CD4-positive, alpha-beta T cell treated with Interleukin-15 for 1 hour (primary cell): ENCODE measurements at regions not wholly inside any gene's neighbourhood (a gene's known extent, or its start where the extent isn't known, plus 50 kb on each side); places are given as distances from the start of the nearest gene placed in this dataset.

ENCODE experiments used
- DNase-seq: peaks from one replicate; pipeline ENCODE4 v3.0.0-alpha.2; 2020

DNA sequence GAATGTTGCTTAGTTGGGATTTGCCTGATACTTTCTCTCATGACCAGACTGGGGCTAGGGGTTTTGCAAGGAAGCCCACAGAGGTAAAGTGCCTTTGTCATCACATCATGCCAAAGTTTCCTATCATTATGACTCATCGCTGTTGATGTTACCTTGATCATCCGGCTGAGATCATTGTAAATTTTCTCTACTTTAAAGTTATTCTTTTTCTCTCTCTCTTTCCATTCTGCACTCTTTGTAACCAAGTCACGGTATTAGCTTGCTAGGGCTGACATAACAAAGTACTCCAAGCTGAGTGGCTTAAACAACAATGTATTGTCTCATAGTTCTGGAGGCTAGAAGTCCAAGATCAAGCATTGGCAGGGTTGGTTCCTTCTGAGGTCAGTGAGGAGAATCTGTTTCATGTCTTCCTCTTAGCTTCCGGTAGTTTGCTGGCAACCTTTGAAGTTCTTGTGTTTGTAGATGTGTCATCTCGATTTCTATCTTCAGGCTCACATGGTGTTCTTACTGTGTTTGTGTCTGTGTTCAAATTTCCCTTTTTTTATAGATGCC lies 113.0 kb downstream of the DTHD1 start:
- DNase-seq = peak; percentile 17

DNA sequence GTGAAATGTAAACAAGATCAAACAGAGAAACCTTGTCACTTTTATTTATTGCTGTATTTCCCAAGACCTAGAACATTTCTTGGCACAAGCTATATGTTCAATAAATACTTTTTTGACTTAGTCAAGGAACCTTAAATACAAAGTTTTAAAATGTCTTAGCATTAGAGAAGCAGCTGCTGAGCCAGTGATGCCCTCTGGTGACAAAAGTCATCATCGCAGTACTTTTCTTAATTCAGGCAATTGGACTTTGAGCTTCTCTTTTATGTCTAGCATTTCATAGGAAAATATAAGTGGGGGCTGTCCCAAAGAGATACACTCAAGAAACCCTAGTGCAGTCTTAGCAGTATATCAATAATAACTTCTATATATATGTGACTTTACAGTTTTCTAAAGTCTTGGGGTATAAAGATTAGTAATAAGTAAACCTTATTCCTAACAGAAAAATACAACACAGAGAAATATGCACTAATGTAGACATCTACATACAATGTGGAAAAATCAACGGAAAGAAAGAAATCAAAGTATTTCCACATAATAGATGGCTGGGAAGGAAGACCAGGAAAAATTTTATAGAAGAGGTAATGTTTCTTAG lies 118.4 kb downstream of the DTHD1 start:
- peak; percentile 39 for DNase-seq

DNA sequence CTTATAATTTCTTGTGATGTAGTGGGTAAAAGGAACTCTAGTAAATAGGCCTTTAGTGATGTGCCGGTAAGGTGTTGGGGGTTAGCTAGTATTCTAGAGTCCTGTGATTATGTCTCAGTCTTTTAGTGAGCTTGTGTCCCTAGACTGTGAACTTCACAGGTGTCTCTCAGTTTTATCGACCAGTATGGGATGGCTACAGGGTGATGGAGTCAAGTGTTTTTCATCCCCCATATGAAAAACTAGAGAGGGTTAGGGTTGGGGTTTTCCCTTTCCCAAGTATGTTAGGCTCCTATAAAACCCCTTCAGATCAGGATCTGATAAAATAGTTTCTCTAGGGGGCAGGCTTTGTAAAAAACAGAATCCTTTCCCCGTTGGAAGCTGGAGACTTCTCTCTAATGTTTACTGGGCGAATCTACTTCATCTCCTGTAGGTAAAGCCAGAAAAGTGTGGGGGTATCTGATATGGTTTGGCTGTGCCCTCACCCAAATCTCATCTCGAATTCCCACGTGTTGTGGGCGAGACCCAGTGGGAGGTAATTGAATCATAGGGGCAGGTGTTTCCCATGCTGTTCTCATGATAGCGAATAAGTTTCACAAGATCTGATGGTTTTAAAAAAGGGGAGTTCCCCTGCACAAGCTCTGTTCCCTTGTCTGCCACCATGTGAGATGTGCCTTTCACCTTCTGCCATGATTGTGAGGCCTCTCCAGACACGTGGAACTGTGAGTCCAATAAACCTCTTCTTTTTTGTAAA lies 120.8 kb downstream of the DTHD1 start:
- DNase-seq = no peak

DNA sequence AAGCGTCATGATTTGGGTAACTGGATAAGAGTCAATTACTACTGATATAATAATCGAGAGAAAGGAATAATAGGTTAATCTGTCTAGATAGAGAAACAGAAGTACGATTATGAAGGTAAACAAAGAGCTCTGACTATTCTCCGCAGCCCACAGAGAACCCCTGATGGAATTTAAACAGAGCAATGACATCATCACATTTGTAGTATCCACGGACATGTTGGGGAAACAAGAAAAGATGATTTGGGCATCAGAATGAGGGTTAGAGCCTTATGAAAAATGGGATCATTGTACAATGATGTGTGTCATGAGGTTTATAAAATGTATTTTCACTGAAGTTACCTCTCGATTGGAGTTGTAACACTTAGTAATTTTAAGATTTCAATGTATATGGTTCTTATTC lies 129.9 kb downstream of the DTHD1 start:
- no peak for DNase-seq

DNA sequence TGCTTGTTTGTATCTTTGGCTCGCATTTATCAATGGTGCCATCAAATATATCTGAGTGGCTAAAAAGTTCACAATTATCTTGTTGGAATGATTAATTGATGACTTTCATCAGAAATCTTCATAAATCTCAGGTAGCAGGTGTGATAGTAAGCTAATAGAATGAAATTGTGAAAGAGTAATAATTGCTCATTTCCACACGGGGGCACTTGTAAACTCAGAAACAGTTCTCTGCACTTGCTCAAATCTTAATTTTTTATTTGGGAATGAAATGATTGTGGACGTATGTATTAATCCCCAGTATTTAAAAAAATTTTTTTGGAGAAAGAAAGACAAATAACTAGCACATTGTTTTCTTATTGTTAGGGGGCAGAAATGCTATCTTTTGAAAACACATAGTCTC lies 132.8 kb downstream of the DTHD1 start:
- DNase-seq = no peak

DNA sequence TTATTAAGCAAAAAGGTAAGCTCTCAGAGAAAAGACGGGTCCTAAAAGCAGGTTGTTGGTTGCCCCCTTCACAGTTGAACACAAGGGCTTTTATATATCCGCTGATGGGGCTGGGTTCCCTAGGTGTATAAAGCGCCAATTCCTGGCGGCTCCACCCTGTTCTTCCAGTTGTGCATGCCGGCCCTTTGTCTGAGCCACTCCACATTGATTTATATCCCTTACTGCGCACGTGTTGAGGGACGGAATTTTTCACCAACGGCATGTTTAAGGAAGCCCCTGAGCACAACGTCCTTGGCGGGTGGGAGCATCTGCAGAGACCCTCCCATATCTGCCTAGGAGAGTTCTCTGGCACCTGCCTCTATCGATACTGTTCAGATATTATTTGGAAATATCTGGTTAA lies 135.7 kb downstream of the DTHD1 start:
- no peak for DNase-seq

DNA sequence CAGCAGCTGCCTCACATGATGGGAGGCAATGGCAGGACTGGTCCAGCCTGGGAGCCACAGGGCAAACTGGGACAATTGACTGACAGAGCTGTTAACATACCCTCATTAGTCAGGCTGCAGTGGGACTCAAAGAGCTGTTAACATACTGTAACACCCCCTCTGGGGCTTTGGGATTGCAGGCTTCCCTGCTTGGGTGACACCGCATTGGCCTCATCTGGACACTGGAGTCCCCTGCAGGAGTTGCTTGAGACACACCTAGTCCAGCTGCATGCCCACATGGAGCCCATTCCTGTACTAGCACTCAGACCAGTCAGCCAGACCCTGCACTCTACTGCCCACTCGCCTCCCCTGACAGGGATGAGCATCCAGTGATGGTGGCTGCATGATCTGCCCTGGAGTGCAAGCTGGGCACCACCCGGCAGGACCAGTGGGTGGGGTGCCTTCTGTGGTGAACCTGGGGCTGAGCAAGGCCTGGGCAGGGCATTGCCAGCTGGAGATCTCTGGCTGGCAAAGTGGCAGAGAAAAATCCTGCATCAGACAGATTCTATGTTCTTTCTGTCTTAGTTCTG lies 138.8 kb downstream of the DTHD1 start:
- DNase-seq = no peak

DNA sequence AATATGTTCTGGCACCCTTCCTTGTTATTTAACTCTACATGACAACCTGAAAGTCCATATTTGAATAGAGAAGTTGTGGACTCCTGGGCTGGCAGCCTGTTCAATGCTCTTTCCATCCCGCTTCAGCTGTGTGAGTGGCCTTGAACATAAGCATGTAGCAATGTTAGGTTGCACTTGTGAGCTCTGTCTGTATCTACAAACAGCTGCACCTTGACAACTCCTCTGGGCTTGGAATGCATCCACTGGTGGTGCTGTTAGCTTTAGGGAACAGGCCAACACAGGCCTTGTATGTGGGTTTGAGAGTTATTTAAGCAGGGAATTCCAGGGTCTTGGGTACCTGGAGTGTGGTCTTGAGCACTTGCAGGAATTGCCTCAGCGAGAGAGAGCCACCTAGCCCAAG lies 141.2 kb downstream of the DTHD1 start:
- DNase-seq = no peak

DNA sequence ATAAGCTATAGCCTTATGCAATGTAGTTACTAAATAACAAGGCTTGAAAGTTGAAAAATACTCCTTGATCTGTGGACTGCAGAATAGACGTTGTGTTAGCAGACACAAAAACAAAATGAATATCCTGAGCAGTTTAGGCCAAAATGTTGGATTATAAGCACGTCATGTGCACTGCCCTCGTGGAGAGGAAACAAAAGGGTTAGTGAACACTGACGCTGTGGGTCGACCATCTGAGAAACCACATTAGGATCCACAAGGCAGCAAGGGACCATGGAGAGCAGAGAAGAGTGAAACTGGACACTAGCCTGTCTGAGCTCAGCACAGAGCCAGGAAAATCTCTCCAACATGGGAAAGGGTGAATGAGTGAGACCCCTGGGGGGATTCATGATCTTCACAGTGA lies 145.3 kb downstream of the DTHD1 start:
- DNase-seq = no peak

DNA sequence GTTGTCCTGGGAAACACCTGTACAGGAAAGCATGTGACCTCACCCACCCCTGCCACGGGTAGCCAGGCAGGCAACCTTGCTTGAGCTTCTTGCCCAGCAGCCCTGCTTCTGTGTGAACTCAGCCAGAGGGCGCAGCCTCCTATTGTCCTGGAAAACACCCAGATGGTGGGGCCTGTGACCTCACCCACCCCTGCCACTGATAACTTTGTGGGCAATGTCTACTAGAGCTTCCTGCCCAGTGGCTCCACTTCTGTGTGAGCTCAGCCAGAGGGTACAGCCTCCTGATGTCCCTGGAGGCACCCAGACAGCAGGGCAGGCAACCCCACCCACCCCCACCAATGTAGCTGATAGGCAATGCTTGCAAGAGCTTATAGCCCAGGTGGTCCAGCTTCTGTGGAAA lies 146.3 kb downstream of the DTHD1 start:
- no peak for DNase-seq

DNA sequence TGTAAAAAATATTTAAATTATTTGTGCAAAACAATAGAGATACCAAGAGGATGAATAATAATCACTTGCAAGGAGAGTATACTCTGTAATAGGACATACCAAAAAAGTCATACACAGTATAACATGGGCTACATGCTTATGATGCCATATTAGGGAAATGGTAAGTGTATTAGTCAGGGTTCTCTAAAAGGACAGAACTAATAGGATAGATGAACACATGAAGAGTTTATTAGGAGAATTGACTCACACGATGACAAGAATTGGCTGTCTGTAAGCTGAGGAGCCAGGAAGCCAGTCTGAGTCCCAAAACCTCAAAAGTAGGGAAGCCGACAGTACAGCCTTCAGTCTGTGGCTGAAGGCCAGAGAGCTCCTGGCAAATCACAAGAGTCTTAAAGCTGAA lies 151.2 kb downstream of the DTHD1 start:
- no peak for DNase-seq

DNA sequence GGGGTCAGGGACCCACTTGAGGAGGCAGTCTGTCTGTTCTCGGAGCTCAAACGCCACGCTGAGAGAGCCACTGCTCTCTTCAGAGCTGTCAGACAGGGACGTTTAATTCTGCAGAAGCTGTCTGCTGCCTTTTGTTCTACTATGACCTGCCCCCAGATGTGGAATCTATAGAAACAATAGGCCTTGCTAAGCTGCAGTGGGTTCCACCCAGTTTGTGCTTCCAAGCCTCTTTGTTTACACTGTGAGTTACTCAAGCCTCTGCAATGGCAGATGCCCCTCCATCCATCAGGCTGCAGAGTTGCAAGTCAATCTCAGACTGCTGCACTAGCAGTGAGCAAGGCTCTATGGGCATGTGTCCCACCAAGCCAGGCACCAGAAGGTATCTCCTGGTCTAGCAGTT lies 158.1 kb downstream of the DTHD1 start:
- no peak for DNase-seq

DNA sequence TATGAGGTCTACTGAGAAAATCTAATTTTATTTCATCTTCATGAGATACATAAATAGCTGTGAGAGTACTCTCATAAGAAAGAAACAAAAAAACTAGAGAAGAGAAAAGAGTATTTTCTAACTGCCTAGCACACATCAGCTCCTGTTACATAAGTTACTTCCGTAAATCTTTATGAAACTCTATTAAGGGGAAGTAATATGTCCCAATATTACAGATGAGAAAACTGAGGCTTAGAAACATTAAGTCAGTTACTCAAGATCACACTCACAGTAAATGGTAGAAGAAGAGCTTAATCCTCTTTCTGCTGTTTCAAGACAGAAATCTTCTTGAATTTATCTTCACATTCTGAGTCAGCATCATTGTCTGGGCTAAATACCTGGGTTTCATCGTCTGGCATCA lies 164.1 kb downstream of the DTHD1 start:
- no peak for DNase-seq

DNA sequence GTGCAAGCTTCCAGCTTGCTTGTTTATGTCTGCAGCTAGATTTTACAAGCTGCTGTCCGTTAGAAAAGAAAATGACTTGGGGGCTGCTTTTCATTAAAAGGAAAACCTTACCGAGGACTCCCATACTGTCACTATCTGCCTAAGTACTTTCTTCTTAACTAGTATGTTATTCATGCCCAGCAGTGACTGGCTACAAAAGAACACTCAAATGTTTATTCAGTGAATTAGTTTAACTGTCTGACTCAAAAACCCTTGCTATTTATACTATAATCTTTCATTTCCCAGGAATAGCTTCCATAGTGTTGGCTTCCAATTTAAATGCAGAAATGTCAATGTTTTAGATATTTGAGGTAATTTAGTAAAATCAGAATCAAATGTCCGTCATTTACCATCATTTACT lies 164.9 kb downstream of the DTHD1 start:
- no peak for DNase-seq

DNA sequence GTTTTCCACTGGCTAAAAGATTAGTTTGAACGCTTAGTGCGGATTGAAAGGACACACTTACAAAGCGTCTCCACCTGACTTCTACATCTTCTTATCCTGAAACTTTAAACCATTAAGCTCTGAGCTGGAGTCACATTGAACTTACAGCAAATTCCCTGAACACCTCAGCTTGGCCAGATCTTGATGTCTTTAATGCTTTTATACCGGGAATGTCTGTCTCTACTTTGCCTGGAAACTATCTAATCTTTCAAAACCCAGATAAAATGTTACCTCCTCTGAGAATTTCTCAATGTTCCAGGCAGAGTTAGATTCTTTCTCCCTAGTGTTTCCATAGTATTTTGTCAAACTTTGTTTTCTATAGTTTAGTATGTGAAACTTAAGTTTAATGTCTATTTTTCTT lies 179.9 kb downstream of the DTHD1 start:
- no peak for DNase-seq

DNA sequence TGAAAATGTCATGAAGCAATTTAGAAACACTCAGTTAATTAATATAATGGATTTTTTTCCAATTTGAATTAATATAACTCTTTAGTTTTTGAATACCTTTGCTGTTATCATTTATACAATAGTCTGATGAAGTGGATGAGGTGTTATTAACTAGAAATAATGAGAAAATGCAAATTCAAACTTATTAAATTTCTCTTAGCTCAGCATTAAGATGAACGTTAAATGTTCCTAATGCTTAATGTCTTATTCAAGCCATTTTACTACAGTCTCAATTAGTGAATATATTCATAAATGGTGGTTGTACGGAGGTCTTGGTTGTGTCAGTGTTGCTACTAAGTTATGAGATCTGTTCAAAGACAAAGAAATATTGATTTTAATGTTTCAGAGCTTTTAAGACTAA lies 186.3 kb downstream of the DTHD1 start:
- DNase-seq = no peak

DNA sequence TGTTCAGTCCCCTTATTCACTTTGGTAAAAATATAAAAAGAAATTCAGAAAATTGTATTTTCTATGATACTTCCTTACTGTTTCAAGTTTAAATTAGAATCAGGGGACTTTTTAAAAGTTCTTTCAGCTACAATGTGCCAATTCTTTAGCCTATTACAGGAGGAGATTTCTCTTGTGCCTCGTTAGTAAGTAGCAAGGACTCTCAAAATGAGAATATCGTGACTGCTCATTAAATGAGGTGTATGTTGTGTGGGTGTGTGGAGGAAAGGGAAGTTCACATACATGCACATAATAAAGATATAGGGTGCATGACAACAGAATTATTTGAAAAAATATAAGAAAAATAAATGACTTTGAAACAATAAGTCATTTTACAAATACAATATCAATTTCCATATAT lies 190.5 kb downstream of the DTHD1 start:
- no peak for DNase-seq

DNA sequence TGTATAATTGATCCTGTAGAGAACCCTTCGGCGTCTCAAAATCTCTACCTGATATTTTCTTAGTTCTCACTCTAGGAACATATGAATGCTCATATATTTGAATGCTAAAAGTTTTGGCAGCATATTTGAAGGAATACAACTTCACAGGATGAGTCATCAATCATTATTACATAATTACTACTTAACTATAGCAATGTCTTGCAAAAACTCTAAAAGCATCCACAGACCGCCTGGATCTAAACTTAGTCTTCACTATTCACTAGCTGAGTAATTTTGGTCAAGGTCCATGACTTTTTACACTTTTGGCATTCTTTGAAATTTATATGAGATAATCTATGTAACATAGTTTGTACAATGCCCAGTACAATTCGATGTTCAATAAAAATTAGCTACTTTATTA lies 194.7 kb downstream of the DTHD1 start:
- DNase-seq = no peak

DNA sequence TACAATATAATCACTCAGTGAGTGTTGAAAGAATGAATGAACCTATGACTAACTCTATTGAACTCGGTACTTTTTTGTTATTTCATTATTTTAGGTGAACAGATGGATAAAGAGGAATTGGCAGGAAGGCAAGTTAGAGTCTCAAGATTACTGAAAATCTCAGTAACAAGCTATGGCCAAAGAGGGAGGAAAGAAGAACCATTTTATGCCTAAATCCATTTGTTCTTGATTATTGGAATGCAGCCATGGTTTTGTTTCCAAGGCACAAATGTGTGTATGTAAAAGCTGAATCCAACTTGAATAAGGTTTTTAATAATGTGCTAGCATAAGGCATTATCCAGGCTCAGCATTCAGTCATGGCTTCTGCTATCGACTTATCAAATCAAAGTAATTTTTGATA lies 196.4 kb downstream of the DTHD1 start:
- no peak for DNase-seq

DNA sequence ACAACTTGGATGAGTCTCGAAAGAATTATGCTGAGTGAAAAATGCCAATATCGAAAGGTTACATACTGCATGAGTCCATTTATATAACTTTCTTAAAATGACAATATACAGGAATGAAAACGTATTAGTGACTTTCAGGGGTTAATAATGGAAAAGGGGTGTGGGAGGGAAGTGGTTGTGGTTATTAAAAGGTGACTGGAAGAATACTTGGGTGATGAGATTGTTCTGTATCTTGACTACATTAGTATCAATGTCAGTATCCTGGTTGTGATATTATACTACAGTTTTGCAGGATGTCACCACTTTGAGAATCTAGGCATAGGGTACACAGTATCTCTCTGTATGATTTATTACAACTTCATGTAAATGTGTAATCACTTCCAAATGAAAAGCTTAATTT lies 204.5 kb downstream of the DTHD1 start:
- DNase-seq = no peak

DNA sequence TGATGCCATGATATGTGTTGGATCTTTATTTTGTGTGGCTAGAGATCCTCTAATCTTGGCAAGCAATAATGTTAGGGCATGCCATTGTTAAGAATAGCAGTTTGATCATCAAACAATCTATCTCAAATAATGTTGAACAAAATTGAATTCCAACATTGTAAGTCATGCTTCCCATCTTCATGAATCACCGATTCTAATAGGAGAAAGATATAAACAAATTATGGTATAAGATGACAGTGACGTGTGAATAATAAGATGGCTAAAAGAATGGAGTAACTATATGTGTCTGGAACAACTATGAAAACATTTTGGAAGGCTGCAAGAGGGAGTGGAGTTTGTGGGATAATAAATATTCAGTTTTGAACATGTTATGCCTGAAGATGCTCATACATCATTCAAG lies 208.4 kb downstream of the DTHD1 start:
- no peak for DNase-seq

DNA sequence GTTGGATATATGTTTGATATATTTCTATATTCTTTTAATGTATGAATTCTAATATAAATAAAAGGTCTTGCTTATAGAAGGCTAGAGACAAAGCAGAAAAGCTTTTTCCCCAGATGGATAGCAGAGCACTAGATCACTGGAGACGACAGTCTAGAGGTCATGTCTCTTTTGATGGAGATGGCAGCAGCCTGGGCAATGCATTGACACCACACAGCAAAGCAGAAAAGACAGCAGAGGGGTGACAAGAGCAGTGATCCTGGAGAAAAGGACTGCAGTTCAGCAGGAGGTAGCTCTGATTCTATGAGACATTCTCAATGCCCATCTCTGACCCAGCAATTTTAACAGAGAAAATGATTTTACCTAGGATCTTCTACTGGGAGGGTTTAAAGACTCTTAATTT lies 210.6 kb downstream of the DTHD1 start:
- no peak for DNase-seq

DNA sequence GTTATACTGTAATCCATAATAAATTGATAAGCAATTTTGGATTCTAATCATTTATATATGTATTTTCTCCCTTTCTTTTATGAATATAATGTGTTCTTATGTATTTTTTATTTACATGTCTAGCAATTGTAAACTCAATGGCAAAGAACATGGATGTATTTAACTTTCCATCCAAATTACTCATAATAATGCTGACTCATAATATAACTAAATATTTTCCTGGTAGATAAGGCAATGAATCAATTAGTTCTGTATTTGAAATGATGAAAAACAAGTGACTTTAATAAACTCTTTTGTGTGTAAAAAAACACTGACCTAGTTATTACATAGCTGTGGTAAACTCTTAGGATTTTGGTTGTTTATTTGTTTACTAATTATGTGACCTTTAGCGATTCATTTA lies 211.2 kb downstream of the DTHD1 start:
- DNase-seq = no peak

DNA sequence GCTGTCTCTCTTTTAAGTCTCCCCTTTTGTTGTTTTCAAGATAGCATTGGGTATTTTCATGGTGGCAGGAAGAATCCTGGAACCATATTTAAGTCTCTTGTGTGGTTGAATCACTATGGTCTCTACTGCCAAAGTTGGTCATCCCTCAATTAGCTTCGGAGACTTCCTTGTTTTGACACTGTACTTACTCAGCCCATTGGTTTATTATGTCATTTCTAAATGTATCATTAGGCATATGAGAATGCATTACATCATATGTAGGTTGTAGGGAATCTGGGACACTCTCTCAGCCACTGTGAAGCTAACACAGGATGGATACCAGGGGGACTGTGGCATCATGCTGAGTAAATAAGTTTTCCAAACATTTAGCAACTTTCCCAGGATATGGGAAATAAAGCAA lies 211.8 kb downstream of the DTHD1 start:
- no peak for DNase-seq

DNA sequence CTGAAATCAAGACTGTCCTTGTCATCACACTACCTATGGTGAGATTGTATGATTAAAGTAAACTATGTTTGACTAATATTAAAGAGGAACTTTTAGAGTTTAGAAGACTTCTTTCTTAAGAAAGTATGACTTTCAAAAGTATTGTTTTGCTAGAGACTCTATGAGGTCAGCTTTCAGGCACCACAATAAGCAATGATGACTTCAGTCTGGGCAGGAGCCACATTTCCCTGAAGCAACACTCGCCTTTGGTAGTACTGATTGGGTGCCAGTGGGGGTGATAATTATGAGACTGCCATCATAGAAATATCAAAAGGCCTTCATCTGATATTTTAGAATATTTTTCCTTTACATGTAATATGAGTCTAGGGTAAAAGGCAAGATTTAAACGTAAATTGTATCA lies 212.6 kb downstream of the DTHD1 start:
- DNase-seq = no peak
